ENCODE measurements at regions not wholly inside any gene's neighbourhood (a gene's known extent, or its start where the extent isn't known, plus 50 kb on each side); places are given as distances from the start of the nearest gene placed in this dataset.

- 0 out of 2 replicates have a peak, but pooled peaks have one; percentile 39 for TF ChIP-seq ZNF776 (CRISPR knock-in tag; IDR thresholded peaks at IDR 0.05)
- TF ChIP-seq JUND (CRISPR knock-in tag; IDR thresholded peaks at IDR 0.05), result no peak
- no peak for TF ChIP-seq GATA4 (IDR thresholded peaks at IDR 0.05; ENCODE audit: borderline replicate concordance, low read depth)
- TF ChIP-seq ZNF7 (CRISPR knock-in tag; IDR thresholded peaks at IDR 0.05), result no peak
- TF ChIP-seq LRRFIP1 (CRISPR knock-in tag; conservative IDR thresholded peaks at IDR 0.05), result no peak
- no peak for TF ChIP-seq ATF2 (CRISPR knock-in tag; IDR thresholded peaks at IDR 0.05)
- TF ChIP-seq PATZ1 (CRISPR knock-in tag; IDR thresholded peaks at IDR 0.05), result 0 out of 2 replicates have a peak, but pooled peaks have one; percentile 45
- TF ChIP-seq EZH2 (conservative IDR thresholded peaks at IDR 0.05; ENCODE audit: low read depth, low read length), result no peak
- TF ChIP-seq ZNF543 (CRISPR knock-in tag; IDR thresholded peaks at IDR 0.05), result no peak
- TF ChIP-seq PHF21A (CRISPR knock-in tag; IDR thresholded peaks at IDR 0.05), result peak; percentile 7; the same call in 1 of the 2 replicates
- TF ChIP-seq REL (CRISPR knock-in tag; conservative IDR thresholded peaks at IDR 0.05), result no peak
- TF ChIP-seq SOX5 (CRISPR knock-in tag; IDR thresholded peaks at IDR 0.05; ENCODE audit: borderline replicate concordance), result no peak
- TF ChIP-seq REXO4 (CRISPR knock-in tag; IDR thresholded peaks at IDR 0.05; ENCODE audit: borderline replicate concordance), result no peak
- TF ChIP-seq RNF2 (conservative IDR thresholded peaks at IDR 0.05; ENCODE audit: low read depth), result no peak
- TF ChIP-seq ZNF891 (CRISPR knock-in tag; IDR thresholded peaks at IDR 0.05), result no peak
- no peak for TF ChIP-seq ZNF256 (CRISPR knock-in tag; conservative IDR thresholded peaks at IDR 0.05)
- no peak for TF ChIP-seq DDIT3 (CRISPR knock-in tag; IDR thresholded peaks at IDR 0.05)
- TF ChIP-seq MAFK (conservative IDR thresholded peaks at IDR 0.05 in 1 of 2, IDR thresholded peaks at IDR 0.05 in 1 of 2; ENCODE audit: low read length in 2 of 2), result no peak
- no peak for TF ChIP-seq ZEB1 (IDR thresholded peaks at IDR 0.05; ENCODE audit: insufficient replicate concordance, low read depth)
- no peak for TF ChIP-seq RBFOX2 (IDR thresholded peaks at IDR 0.05; ENCODE audit: low read depth, low read length)
- TF ChIP-seq PBX3 (CRISPR knock-in tag; IDR thresholded peaks at IDR 0.05; ENCODE audit: borderline replicate concordance), result no peak
- TF ChIP-seq ZBTB7A (CRISPR knock-in tag; IDR thresholded peaks at IDR 0.05), result no peak
- TF ChIP-seq ZNF121 (CRISPR knock-in tag; IDR thresholded peaks at IDR 0.05), result no peak
- TF ChIP-seq THAP11 (CRISPR knock-in tag; IDR thresholded peaks at IDR 0.05), result 0 out of 2 replicates have a peak, but pooled peaks have one; percentile 15
Measured at GRCh38 chr17:73956595-73957465, 246.6 kb upstream of the RPL38 start (continued).

Measured in HepG2 (cell line).